Mesendoderm (in vitro differentiated cells): ENCODE measurements at regions not wholly inside any gene's neighbourhood (a gene's known extent, or its start where the extent isn't known, plus 50 kb on each side); places are given as distances from the start of the nearest gene placed in this dataset.
"Not testable (repeated sequence)": the region's sequence is repeated elsewhere in the genome, so short reads cannot be mapped to it uniquely, and the experiment has no call there.

Experiments
- DNase-seq: peaks from one replicate; pipeline ENCODE4 v3.0.0; 2013
- H2AK5ac ChIP-seq: 2 replicates; pipeline ENCODE4 v1.6.1; 2013; ENCODE audit warnings: low read length, inconsistent platforms
- H2BK120ac ChIP-seq: 2 replicates; pipeline ENCODE4 v1.6.1; 2013; ENCODE audit warnings: low read depth, mild to moderate bottlenecking, low read length, moderate library complexity, mixed read lengths
- H2BK15ac ChIP-seq: replicated peaks from 2 replicates; pipeline ENCODE4 v1.6.1; 2013; ENCODE audit warnings: low read depth, mild to moderate bottlenecking, moderate library complexity
- H2BK5ac ChIP-seq: 2 replicates; pipeline ENCODE4 v1.6.1; 2013; ENCODE audit warnings: low read length, inconsistent platforms
- H3K18ac ChIP-seq: 2 replicates; pipeline ENCODE4 v1.6.1; 2013; ENCODE audit warnings: mild to moderate bottlenecking, low read length, mixed read lengths
- H3K23ac ChIP-seq: one replicate; pipeline ENCODE4 v1.6.1; 2013; ENCODE audit warnings: low read length
- H3K27ac ChIP-seq: 2 replicates; pipeline ENCODE4 v1.5.1; 2013; ENCODE audit warnings: low read depth, mild to moderate bottlenecking, inconsistent platforms, low read length, moderate library complexity
- H3K27me3 ChIP-seq: 2 replicates; pipeline ENCODE4 v1.6.1; 2013; ENCODE audit warnings: low read length, control low read depth, mild to moderate bottlenecking, inconsistent platforms; ENCODE audit not compliant: insufficient read depth, poor library complexity
- H3K36me3 ChIP-seq: 2 replicates; pipeline ENCODE4 v1.6.1; 2013; ENCODE audit warnings: low read length, inconsistent platforms; ENCODE audit not compliant: control insufficient read depth, insufficient read depth
- H3K4ac ChIP-seq: one replicate; pipeline ENCODE4 v1.6.1; 2013; ENCODE audit warnings: low read depth, mild to moderate bottlenecking, low read length, moderate library complexity
- H3K4me1 ChIP-seq: 2 replicates; pipeline ENCODE4 v1.6.1; 2013; ENCODE audit warnings: low read depth, low read length, inconsistent platforms; ENCODE audit not compliant: control insufficient read depth
- H3K4me2 ChIP-seq: 2 replicates; pipeline ENCODE4 v1.6.1; 2013; ENCODE audit warnings: low read length
- H3K4me3 ChIP-seq: 2 replicates; pipeline ENCODE4 v1.5.1; 2013; ENCODE audit warnings: mild to moderate bottlenecking, low read length
- H3K56ac ChIP-seq: one replicate; pipeline ENCODE4 v1.6.1; 2013; ENCODE audit warnings: low read length
- H3K79me1 ChIP-seq: 2 replicates; pipeline ENCODE4 v1.6.1; 2013; ENCODE audit warnings: low read length, inconsistent platforms
- H3K79me2 ChIP-seq: 2 replicates; pipeline ENCODE4 v1.6.1; 2013; ENCODE audit warnings: mild to moderate bottlenecking, low read length; ENCODE audit not compliant: control insufficient read depth, insufficient read depth
- H3K9ac ChIP-seq: 2 replicates; pipeline ENCODE4 v1.6.1; 2013; ENCODE audit warnings: low read length, inconsistent platforms
- H4K5ac ChIP-seq: one replicate; pipeline ENCODE4 v1.6.1; 2013; ENCODE audit warnings: low read length
- H4K8ac ChIP-seq: one replicate; pipeline ENCODE4 v1.6.1; 2013; ENCODE audit warnings: low read depth, mild to moderate bottlenecking, control low read depth, low read length, moderate library complexity
- WGBS: extraction: QIAGEN DNeasy Blood & Tissue Kit; methylation state at CpG from one replicate; pipeline ENCODE4 v1.1.7; 2013; ENCODE audit warnings: low lambda C conversion rate, missing lambda C conversion rate; ENCODE audit not compliant: insufficient coverage; ENCODE audit errors: extremely low coverage; 5-methylcytosine and 5-hydroxymethylcytosine counted together

DNA sequence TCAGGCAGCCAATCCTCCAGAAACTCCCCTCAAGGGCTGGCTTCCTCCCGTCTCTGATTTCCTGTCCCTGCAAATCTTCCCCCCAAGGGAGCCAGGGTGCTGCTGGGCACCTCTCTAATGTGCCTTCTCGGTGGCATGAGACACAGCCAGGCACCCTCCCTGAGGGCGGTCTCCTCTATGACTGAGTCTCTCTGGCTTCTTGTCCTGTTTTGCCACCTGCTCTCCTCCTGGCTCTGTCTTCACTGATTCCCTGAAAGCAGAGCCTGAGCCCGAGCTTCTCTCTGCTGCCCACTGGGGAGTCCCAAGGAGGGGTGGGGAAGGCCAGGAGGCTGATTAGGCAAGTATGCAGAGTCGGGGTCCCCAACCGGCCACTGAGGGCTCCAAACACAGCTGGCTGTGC is 60.4 kb upstream of the INSIG1 start:
- H3K23ac ChIP-seq = no peak overlapping the region
- no peak overlapping the region for H2BK5ac ChIP-seq
- H3K9ac ChIP-seq = no peak overlapping the region
- no peak overlapping the region for H2BK15ac ChIP-seq
- H3K4me3 ChIP-seq = no peak overlapping the region
- H3K4me1 ChIP-seq = no peaks in the 10 kb centered on the region
- H4K8ac ChIP-seq = no peak overlapping the region
- H3K56ac ChIP-seq = no peak overlapping the region
- H3K27ac ChIP-seq = no peak overlapping the region
- no peak overlapping the region for H2AK5ac ChIP-seq
- WGBS = no CpG with 5 or more reads among the region's 6 CpGs
- H3K4me2 ChIP-seq = no peak overlapping the region
- no peaks in the 10 kb centered on the region for H3K79me1 ChIP-seq
- DNase-seq = no peak
- H2BK120ac ChIP-seq = no peak overlapping the region
- H3K27me3 ChIP-seq = no peaks in the 10 kb centered on the region
- H3K36me3 ChIP-seq = no peaks in the 10 kb centered on the region
- H4K5ac ChIP-seq = no peak overlapping the region
- H3K18ac ChIP-seq = no peak overlapping the region
- no peak overlapping the region for H3K4ac ChIP-seq
- no peaks in the 10 kb centered on the region for H3K79me2 ChIP-seq

DNA sequence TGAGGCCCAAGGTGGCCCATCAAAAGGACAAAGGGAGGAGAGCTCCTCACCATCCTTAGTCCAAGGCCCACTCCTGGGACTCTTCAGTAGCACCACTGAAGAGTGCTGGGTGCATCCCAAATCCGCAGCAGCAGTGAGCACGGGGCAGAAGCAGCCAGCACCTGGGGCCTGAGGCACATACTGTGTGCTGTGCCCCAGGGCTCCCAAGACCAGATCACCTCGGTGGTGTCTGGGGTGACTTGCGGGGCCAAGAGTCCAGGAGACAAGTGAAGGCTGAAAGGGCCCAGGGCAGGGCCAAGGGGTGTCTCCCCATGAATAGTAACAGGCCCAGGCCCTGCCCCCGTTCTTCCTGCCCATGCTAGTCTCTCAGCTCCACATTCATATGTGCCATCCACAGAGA is 59.9 kb upstream of the INSIG1 start:
- H4K8ac ChIP-seq = no peak overlapping the region
- H3K27me3 ChIP-seq = no peaks in the 10 kb centered on the region
- no peak overlapping the region for H3K4me2 ChIP-seq
- no peak overlapping the region for H2BK15ac ChIP-seq
- no peak overlapping the region for H4K5ac ChIP-seq
- no CpG with 5 or more reads among the region's 5 CpGs for WGBS
- no peaks in the 10 kb centered on the region for H3K4me1 ChIP-seq
- H3K36me3 ChIP-seq = no peaks in the 10 kb centered on the region
- no peak overlapping the region for H3K4me3 ChIP-seq
- no peak overlapping the region for H2AK5ac ChIP-seq
- no peaks in the 10 kb centered on the region for H3K79me1 ChIP-seq
- H3K23ac ChIP-seq = no peak overlapping the region
- no peak overlapping the region for H3K56ac ChIP-seq
- H3K4ac ChIP-seq = no peak overlapping the region
- H3K9ac ChIP-seq = no peak overlapping the region
- no peaks in the 10 kb centered on the region for H3K79me2 ChIP-seq
- H3K27ac ChIP-seq = no peak overlapping the region
- no peak overlapping the region for H2BK120ac ChIP-seq
- H3K18ac ChIP-seq = no peak overlapping the region
- DNase-seq = no peak
- H2BK5ac ChIP-seq = no peak overlapping the region

DNA sequence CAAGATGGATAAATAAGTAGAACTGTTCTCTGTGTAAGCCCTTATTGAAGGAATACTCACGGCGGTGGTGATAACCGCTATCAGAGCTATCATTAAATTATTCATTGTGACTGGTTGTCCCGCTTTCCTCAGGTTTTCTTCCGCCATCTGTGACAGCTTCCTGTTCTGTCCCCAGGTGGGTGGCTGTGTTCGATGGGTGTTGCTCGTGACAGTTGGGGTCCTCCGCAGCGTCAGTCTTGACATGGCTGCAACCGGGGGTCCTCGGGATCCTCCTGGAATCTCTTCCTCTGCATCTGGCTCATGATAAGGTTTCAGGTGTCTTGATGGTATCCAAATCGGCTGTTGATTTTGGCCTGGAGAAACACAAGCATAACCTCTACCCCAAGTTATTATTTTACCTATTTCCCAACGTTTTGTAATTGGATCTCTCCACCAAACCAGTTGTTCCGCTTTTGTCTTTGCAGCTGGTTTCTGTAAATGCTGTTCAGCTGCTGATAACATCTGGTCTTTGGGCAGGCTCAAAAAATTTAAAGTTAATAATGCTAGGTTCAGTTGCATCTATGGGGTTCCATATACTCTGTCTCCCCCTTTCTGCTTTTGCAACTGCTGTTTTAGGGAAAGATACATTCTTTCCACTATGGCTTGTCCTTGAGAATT is 58.1 kb upstream of the INSIG1 start:
- not testable (repeated sequence) for H3K18ac ChIP-seq, H3K79me1 ChIP-seq, H4K8ac ChIP-seq, H3K4me2 ChIP-seq, H3K9ac ChIP-seq, H3K56ac ChIP-seq, H3K27me3 ChIP-seq, H2BK5ac ChIP-seq, H4K5ac ChIP-seq, H2BK120ac ChIP-seq, H3K36me3 ChIP-seq, H2BK15ac ChIP-seq, DNase-seq, H2AK5ac ChIP-seq, H3K4me1 ChIP-seq, H3K23ac ChIP-seq, H3K79me2 ChIP-seq, H3K4ac ChIP-seq, H3K4me3 ChIP-seq, H3K27ac ChIP-seq
- WGBS = no CpG with 5 or more reads among the region's 14 CpGs

DNA sequence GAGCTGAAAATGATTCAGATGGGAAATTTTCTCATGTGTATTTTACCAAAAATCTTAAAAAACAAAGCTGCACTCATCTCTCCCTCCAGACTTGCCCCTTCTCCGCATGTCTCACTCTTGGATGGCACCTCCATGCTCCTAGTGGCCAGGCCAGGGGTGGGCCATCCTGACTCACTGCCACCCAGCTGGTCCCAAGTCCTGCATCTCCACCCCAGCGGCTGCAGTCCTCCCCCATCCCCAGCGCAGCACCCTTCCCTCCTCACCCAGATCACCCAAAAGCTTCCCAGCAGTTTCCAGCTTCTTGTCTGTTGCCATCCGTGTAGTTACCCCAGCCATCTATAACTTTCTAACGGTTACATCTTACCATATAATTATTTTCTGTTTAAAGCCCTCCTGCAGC is 53.0 kb upstream of the INSIG1 start:
- Histone ChIP-seq H3K4me3 (no peak overlapping the region), H3K79me1 (no peaks in the 10 kb centered on the region), H3K4ac (no peak overlapping the region), H4K5ac (no peak overlapping the region), H2BK5ac (no peak overlapping the region), H3K56ac (no peak overlapping the region), H4K8ac (no peak overlapping the region), H2AK5ac (no peak overlapping the region), H3K4me2 (no peak overlapping the region), H2BK120ac (no peak overlapping the region), H3K79me2 (no peaks in the 10 kb centered on the region), H3K27me3 (no peaks in the 10 kb centered on the region), H3K9ac (no peak overlapping the region), H3K23ac (no peak overlapping the region), H3K36me3 (no peaks in the 10 kb centered on the region), H2BK15ac (no peak overlapping the region), H3K18ac (no peak overlapping the region), H3K4me1 (no peaks in the 10 kb centered on the region), H3K27ac (no peak overlapping the region)
- no peak for DNase-seq
- no CpG with 5 or more reads among the region's 5 CpGs for WGBS

DNA sequence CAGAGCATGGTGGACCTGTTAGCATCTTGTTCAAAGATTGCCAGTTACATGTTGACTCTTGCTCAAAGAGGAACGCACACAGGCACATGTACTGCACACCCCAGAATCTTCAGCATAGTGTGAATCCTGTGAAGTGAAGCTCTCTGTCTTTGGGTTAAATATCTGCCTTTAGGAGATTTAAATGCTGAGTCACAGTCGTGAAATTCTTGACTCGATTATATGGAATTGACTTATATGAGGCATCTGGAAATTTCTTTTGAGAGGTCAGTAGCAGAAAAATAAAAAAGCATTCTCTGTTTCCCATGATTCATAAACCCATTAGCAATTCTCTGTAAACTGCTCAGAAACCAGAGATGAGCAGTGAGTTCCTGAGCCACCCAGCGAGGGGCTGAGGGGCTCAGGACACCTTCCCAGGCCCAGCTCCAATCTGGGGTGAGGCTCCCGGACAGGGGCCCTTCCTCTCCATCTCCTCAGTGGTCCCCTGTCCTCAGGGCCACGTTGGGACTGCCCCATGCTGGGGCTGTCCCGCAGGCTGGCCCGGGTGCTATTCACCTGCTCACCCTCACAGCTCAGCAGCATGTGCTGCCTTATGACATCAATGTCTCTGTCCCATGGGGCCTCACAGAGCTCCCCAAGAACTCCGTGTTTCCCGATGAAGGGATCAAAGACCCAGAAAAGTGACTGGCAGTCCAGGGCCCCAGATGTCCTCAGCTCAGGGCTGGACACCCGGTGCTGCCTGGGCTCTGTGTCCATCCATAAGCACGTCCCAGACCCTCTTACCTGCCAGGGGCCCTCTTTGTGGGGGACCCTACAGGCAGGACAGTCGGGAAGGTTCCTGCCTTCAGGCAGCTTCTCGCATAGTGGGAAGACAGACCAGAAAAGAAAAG is 50.0 kb upstream of the INSIG1 start:
- no peak overlapping the region for H3K23ac ChIP-seq
- H3K9ac ChIP-seq = no peak overlapping the region
- H3K4ac ChIP-seq = no peak overlapping the region
- no peak overlapping the region for H3K4me2 ChIP-seq
- H2BK120ac ChIP-seq = no peak overlapping the region
- H3K27ac ChIP-seq = no peak overlapping the region
- no peaks in the 10 kb centered on the region for H3K79me2 ChIP-seq
- WGBS = no CpG with 5 or more reads among the region's 14 CpGs
- no peak overlapping the region for H3K4me3 ChIP-seq
- H4K8ac ChIP-seq = no peak overlapping the region
- no peak overlapping the region for H3K18ac ChIP-seq
- no peak overlapping the region for H4K5ac ChIP-seq
- no peak overlapping the region for H2BK15ac ChIP-seq
- H2AK5ac ChIP-seq = no peak overlapping the region
- H3K4me1 ChIP-seq = no peaks in the 10 kb centered on the region
- no peaks in the 10 kb centered on the region for H3K36me3 ChIP-seq
- H3K27me3 ChIP-seq = no peaks in the 10 kb centered on the region
- H3K56ac ChIP-seq = no peak overlapping the region
- no peak overlapping the region for H2BK5ac ChIP-seq
- DNase-seq = no peak
- no peaks in the 10 kb centered on the region for H3K79me1 ChIP-seq
